ENCODE measurements at regions not wholly inside any gene's neighbourhood (a gene's known extent, or its start where the extent isn't known, plus 50 kb on each side); places are given as distances from the start of the nearest gene placed in this dataset.

DNA sequence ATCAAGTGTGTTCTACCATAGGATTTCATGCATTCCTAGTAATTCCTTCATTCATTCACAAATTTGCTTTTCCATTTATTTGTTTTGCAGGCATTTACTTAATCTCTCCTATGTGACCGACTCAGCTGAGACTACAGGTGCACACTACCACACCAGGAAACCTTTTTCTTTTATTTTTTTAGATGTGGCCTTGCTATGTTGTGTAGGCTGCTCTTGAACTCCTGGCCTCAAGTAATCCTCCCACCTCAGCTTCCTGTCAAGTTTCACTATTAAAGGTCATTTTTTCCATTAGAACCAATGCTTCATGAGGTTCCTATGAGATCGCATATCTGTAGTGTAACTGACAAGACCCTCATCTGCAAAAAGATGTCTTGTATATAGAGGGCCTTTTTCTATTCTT is 1218.7 kb downstream of the VRK1 start:
- TF ChIP-seq CTCF (conservative IDR thresholded peaks at IDR 0.05 in 1 of 2, IDR thresholded peaks at IDR 0.05 in 1 of 2; ENCODE audit: extremely low read depth in 1 of 2, insufficient read depth in 1 of 2, low read depth in 1 of 2, low read length in 2 of 2) (no peak), EZH2 (IDR thresholded peaks at IDR 0.05; ENCODE audit: borderline replicate concordance, low read length) (no peak)

Measured in mammary epithelial cell (primary cell).